IMR-90 (cell line): ENCODE measurements at regions not wholly inside any gene's neighbourhood (a gene's known extent, or its start where the extent isn't known, plus 50 kb on each side); places are given as distances from the start of the nearest gene placed in this dataset.

ENCODE experiments used
- ATAC-seq: fragments of 200-7000 bp; cut with Tn5 transposase; 2 replicates; pipeline ENCODE4 v1.9.1; 2020; ENCODE audit warnings: low read depth, mild to moderate bottlenecking, moderate library complexity
- BruUV-seq: library from RNA; stranded (reverse); fragments of 400-500 nt; replicated peaks from 2 replicates; lab custom pipeline; 2021; lab: Mats Ljungman, UMichigan
- CTCF ChIA-PET: fragments of 300-600 bp; formaldehyde crosslinking; extraction: SDS; loops from one replicate; lab custom pipeline; 2021; ENCODE audit warnings: antibody characterized with exemption; lab: Yijun Ruan, JAX
- POLR2A ChIA-PET: fragments of 300-600 bp; sonication (Branson Sonifier 250); formaldehyde crosslinking; loops from one replicate; lab custom pipeline; 2022; ENCODE audit warnings: antibody characterized with exemption; ENCODE audit not compliant: unreplicated experiment; lab: Charles Lee
- DNase-seq: peaks from one replicate; pipeline ENCODE4 v3.0.0; 2013
- H2AFZ ChIP-seq: replicated peaks from 2 replicates; pipeline ENCODE3; 2013; ENCODE audit warnings: low read length, mild to moderate bottlenecking; ENCODE audit not compliant: poor library complexity
- H2AK5ac ChIP-seq: 2 replicates; pipeline ENCODE4 v1.6.1; 2013; ENCODE audit warnings: low read depth, low read length, inconsistent platforms
- H2AK9ac ChIP-seq: replicated peaks from 2 replicates; pipeline ENCODE3; 2013; ENCODE audit warnings: mild to moderate bottlenecking, low read depth, low read length, moderate library complexity; ENCODE audit not compliant: poor library complexity
- H2BK120ac ChIP-seq: 2 replicates; pipeline ENCODE4 v1.6.1; 2013; ENCODE audit warnings: low read depth, low read length, inconsistent platforms
- H2BK15ac ChIP-seq: 3 replicates; pipeline ENCODE4 v1.6.1; 2013; ENCODE audit warnings: low read depth, low read length, inconsistent platforms
- H2BK20ac ChIP-seq: 2 replicates; pipeline ENCODE4 v1.6.1; 2013; ENCODE audit warnings: low read depth, mild to moderate bottlenecking, inconsistent platforms, low read length, moderate library complexity
- H2BK5ac ChIP-seq: 2 replicates; pipeline ENCODE4 v1.6.1; 2013; ENCODE audit warnings: mild to moderate bottlenecking, low read depth, low read length, inconsistent platforms; ENCODE audit not compliant: poor library complexity, severe bottlenecking
- H3K14ac ChIP-seq: replicated peaks from 2 replicates; pipeline ENCODE4 v1.6.1; 2013; ENCODE audit warnings: low read depth, low read length, inconsistent platforms
- H3K18ac ChIP-seq: 2 replicates; pipeline ENCODE4 v1.6.1; 2013; ENCODE audit warnings: low read depth, low read length, control low read depth
- H3K23ac ChIP-seq: 2 replicates; pipeline ENCODE4 v1.6.1; 2013; ENCODE audit warnings: low read depth, low read length, inconsistent platforms
- H3K27ac ChIP-seq: 2 replicates; pipeline ENCODE4 v1.5.1; 2013; ENCODE audit warnings: mild to moderate bottlenecking, control low read depth, low read length; ENCODE audit not compliant: insufficient read depth
- H3K27me3 ChIP-seq: 2 replicates; pipeline ENCODE4 v1.6.1; 2013; ENCODE audit warnings: low read length; ENCODE audit not compliant: control insufficient read depth, insufficient read depth
- H3K36me3 ChIP-seq: 2 replicates; pipeline ENCODE4 v1.6.1; 2013; ENCODE audit warnings: low read length, mixed read lengths; ENCODE audit not compliant: control insufficient read depth, insufficient read depth
- H3K4ac ChIP-seq: 2 replicates; pipeline ENCODE4 v1.6.1; 2013; ENCODE audit warnings: low read depth, low read length, inconsistent platforms
- H3K4me1 ChIP-seq: 2 replicates; pipeline ENCODE4 v1.6.1; 2013; ENCODE audit warnings: low read length, mixed read lengths; ENCODE audit not compliant: control insufficient read depth, insufficient read depth
- H3K4me2 ChIP-seq: 2 replicates; pipeline ENCODE4 v1.6.1; 2013; ENCODE audit warnings: low read depth, mild to moderate bottlenecking, control low read depth, low read length, moderate library complexity
- H3K4me3 ChIP-seq: 2 replicates; pipeline ENCODE4 v1.5.1; 2013; ENCODE audit warnings: low read depth, mild to moderate bottlenecking, control low read depth, low read length, moderate library complexity; ENCODE audit not compliant: insufficient read depth
- H3K56ac ChIP-seq: 2 replicates; pipeline ENCODE4 v1.6.1; 2013; ENCODE audit warnings: low read length, inconsistent platforms; ENCODE audit not compliant: insufficient read depth; ENCODE audit errors: extremely low read depth
- H3K79me1 ChIP-seq, 2 experiments: 2 replicates each; pipeline ENCODE4 v1.6.1; 2013; ENCODE audit warnings: low read length in 2 of 2, inconsistent platforms in 1 of 2, low read depth in 1 of 2
- H3K9ac ChIP-seq: 2 replicates; pipeline ENCODE4 v1.6.1; 2013; ENCODE audit warnings: low read depth, low read length, control low read depth
- H3K9me1 ChIP-seq: 2 replicates; pipeline ENCODE4 v1.6.1; 2013; ENCODE audit warnings: low read length, inconsistent platforms; ENCODE audit not compliant: insufficient read depth
- H3K9me3 ChIP-seq: 2 replicates; pipeline ENCODE4 v1.6.1; 2013; ENCODE audit warnings: low read length; ENCODE audit not compliant: control insufficient read depth, insufficient read depth
- H4K20me1 ChIP-seq: 2 replicates; pipeline ENCODE4 v1.6.1; 2013; ENCODE audit warnings: low read length, inconsistent platforms; ENCODE audit not compliant: insufficient read depth
- H4K5ac ChIP-seq: 2 replicates; pipeline ENCODE4 v1.6.1; 2013; ENCODE audit warnings: mild to moderate bottlenecking, low read depth, low read length, control low read depth
- H4K8ac ChIP-seq, 2 experiments: 2 replicates each; pipeline ENCODE4 v1.6.1; 2013; ENCODE audit warnings: low read depth in 2 of 2, low read length in 2 of 2, control low read depth in 1 of 2, inconsistent platforms in 1 of 2
- H4K91ac ChIP-seq: 2 replicates; pipeline ENCODE4 v1.6.1; 2013; ENCODE audit warnings: low read depth, low read length, inconsistent platforms; ENCODE audit not compliant: insufficient read depth
- CHD1 ChIP-seq: IDR thresholded peaks from 2 replicates; pipeline ENCODE4 v1.6.1; 2012; ENCODE audit warnings: low read depth, low read length, improper control_type of control experiment
- MAFK ChIP-seq: IDR thresholded peaks from 2 replicates; pipeline ENCODE4 v1.6.1; 2012; ENCODE audit warnings: low read depth, low read length, improper control_type of control experiment
- MXI1 ChIP-seq: IDR thresholded peaks from 2 replicates; pipeline ENCODE4 v1.6.1; 2012; ENCODE audit warnings: low read depth, mild to moderate bottlenecking, low read length, moderate library complexity, borderline replicate concordance
- POLR2A ChIP-seq: IDR thresholded peaks from 2 replicates; pipeline ENCODE4 v1.6.1; 2012; ENCODE audit warnings: mild to moderate bottlenecking, low read depth, low read length
- USF2 ChIP-seq: fragments of 150-350 bp; IDR thresholded peaks from 2 replicates; pipeline ENCODE4 v1.6.1; 2017; ENCODE audit warnings: mild to moderate bottlenecking, antibody characterized with exemption, low read length, low read depth
- WGBS, 2 experiments: methylation state at CpG; one replicate each; pipeline versions ENCODE4 v1.1.5 to v1.1.7; 2013; ENCODE audit warnings: missing lambda C conversion rate in 2 of 2; ENCODE audit not compliant: insufficient read length in 1 of 2; ENCODE audit errors: extremely low coverage in 2 of 2; 5-methylcytosine and 5-hydroxymethylcytosine counted together
- dilution Hi-C: fragments of 300-500 bp; cut with HindIII; formaldehyde crosslinking; loops from one replicate; pipeline ENCODE4 v1.14.3; 2018; ENCODE audit warnings: low sequenced_read_pairs; ENCODE audit not compliant: unreplicated experiment
- in situ Hi-C: fragments of 300-500 bp; cut with MboI; formaldehyde crosslinking; loops from 3 replicates; pipeline ENCODE4 v1.14.3; 2019; ENCODE audit warnings: low sequenced_read_pairs, inconsistent platforms, mixed read lengths
- intact Hi-C: fragments of 100-400 bp; cut with micrococcal nuclease; formaldehyde crosslinking; loops from 2 replicates; pipeline ENCODE4 v1.10.0; 2022
- TF ChIP-seq, protein P1 (sequence below): fragments of 150-350 bp; IDR thresholded peaks from 2 replicates; pipeline ENCODE4 v1.6.1; 2016; ENCODE audit warnings: low read depth, mild to moderate bottlenecking, low read length, moderate library complexity, borderline replicate concordance

DNA sequence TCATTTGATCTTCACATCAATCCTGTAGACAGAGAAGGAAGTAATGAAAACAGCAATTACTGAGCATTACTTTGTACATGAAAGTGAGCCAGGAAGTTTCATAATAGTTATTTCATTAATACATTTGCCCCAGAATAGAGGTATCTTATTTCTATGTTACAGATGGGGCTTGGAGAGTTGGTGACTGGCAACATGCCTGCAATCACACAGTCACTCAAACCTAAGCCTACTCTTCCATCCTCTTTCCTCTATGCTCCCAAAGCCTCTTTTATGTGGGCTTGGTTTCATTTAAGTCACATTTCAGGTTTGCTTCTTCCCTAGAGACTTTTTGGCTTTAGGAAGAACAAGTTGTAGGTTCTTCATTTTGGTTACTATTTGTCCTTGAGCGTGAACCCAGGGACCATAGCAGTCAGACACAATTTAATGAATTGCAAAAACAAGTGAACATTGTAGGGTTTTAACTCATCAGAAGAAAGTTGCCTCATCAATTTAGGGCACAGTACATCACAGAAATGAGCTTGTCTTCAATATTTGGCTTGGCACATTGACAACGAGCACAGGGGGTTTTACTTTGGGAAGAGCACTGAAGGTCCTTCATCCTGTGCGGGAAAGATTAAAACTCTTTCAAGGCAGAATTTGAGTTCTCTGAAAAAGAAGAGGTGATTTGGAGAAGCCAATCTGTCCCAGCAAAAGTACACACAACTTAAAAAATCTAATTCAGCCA lies 381.1 kb downstream of the TMEM38B start:
- Histone ChIP-seq H3K27ac (no peak overlapping the region), H3K4me2 (no peak overlapping the region), H2BK5ac (no peak overlapping the region), H3K14ac (no peak overlapping the region), H3K4me1 (no peaks in the 10 kb centered on the region), H2AK9ac (no peak overlapping the region), H2AK5ac (no peak overlapping the region), H2BK20ac (no peak overlapping the region), H3K36me3 (no peaks in the 10 kb centered on the region), H4K5ac (no peak overlapping the region), H2AFZ (no peak overlapping the region), H3K9ac (no peak overlapping the region), H3K56ac (no peak overlapping the region), H4K20me1 (no peaks in the 10 kb centered on the region), H3K4ac (no peak overlapping the region), H4K91ac (no peak overlapping the region), H3K18ac (no peak overlapping the region), H4K8ac (no peak overlapping the region), H3K9me3 (peaks cover 3% of the 10 kb centered on the region), H3K4me3 (no peak overlapping the region), H3K79me1 (no peaks in the 10 kb centered on the region), H3K27me3 (no peaks in the 10 kb centered on the region), H3K23ac (no peak overlapping the region), H3K9me1 (no peaks in the 10 kb centered on the region), H2BK120ac (no peak overlapping the region), H2BK15ac (no peak overlapping the region)
- no peak for DNase-seq
- intact Hi-C loops (no loop called here), in situ Hi-C loops (no loop called here), dilution Hi-C loops (no loop called here)
- no peak for ATAC-seq
- no CpG with 5 or more reads among the region's 3 CpGs for WGBS, 2 experiments
- TF ChIP-seq MAFK (no peak), USF2 (no peak), POLR2A (no peak), CHD1 (no peak), MXI1 (no peak)
- TF ChIP-seq, protein P1, sequence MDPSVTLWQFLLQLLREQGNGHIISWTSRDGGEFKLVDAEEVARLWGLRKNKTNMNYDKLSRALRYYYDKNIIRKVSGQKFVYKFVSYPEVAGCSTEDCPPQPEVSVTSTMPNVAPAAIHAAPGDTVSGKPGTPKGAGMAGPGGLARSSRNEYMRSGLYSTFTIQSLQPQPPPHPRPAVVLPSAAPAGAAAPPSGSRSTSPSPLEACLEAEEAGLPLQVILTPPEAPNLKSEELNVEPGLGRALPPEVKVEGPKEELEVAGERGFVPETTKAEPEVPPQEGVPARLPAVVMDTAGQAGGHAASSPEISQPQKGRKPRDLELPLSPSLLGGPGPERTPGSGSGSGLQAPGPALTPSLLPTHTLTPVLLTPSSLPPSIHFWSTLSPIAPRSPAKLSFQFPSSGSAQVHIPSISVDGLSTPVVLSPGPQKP = no peak
- ChIA-PET POLR2A (no interaction called here), CTCF (no interaction called here)
- no TSS peak for BruUV-seq
